GM12864 (cell line): ENCODE measurements at regions not wholly inside any gene's neighbourhood (a gene's known extent, or its start where the extent isn't known, plus 50 kb on each side); places are given as distances from the start of the nearest gene placed in this dataset.

ENCODE experiments used
- DNase-seq: peaks from one replicate; pipeline ENCODE4 v3.0.0-alpha.2; 2011; ENCODE audit warnings: low read depth
- H3K4me3 ChIP-seq: 2 replicates; pipeline ENCODE4 v1.5.1; 2011; ENCODE audit warnings: mild to moderate bottlenecking, low read depth, low read length, control low read depth
- CTCF ChIP-seq: IDR thresholded peaks from 2 replicates; pipeline ENCODE4 v1.5.1; 2011; ENCODE audit warnings: low read depth, mild to moderate bottlenecking, moderate library complexity, low read length, control low read depth, inconsistent platforms; ENCODE audit errors: missing control alignments

DNA sequence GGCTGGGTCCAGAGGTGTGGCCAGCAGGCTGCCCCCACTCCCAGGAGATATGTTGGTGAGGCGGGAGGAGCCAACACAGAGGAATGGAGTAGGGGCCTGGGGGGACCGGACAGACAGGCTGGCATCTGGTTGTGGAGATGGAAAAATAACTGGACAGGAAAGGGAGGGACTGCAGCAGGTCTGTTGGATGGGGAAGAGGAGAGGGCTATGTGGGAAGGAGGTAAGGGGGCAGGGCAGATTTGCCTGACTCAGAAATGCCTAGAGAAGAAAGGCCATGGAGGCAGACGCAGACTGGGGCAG is 160.4 kb downstream of the TRIM29 start:
- no peak overlapping the region for H3K4me3 ChIP-seq
- no peak for TF ChIP-seq CTCF
- no peak for DNase-seq

DNA sequence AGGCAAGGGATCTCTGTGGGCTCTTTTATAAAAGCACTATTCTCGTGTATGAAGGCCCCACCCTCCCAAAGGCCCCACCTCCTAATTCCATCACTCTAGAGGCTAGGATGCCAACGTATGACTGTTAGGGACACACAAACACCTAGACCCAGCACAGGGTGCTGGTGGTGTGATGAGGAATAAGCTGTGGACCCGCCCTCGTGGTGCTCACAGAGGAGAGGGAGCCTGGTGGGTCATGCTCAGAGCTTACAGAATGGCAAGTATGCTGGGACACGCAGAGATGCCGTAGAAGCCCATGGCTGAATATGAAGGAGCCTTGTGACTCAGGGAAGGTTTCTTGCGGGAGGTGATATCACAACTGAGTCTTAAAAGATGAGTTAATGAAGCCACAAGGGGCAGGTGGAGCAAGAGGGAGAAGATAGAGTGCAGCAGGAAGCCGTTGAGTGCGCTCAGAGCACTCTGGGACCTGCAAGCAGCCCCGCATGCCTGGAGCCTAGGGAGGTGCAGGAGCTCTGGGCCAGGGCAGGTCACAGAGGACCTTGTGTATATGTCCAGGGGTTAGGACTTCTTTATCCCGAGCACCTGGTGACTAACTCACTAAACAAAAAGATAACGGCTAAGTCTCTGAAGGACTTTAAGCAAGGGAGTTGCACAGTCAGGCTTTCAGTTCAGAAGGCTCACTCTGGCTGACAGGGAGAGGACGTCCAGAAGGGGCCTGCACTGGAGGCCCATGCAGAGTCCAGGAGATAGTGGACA is 160.9 kb downstream of the TRIM29 start:
- TF ChIP-seq CTCF = no peak
- no peak overlapping the region for H3K4me3 ChIP-seq
- DNase-seq = no peak

- DNase-seq = no peak
- TF ChIP-seq CTCF = no peak
- H3K4me3 ChIP-seq = no peak overlapping the region
These were observed 162.3 kb downstream of the TRIM29 start for GRCh38 chr11:119975561-119976152.

DNA sequence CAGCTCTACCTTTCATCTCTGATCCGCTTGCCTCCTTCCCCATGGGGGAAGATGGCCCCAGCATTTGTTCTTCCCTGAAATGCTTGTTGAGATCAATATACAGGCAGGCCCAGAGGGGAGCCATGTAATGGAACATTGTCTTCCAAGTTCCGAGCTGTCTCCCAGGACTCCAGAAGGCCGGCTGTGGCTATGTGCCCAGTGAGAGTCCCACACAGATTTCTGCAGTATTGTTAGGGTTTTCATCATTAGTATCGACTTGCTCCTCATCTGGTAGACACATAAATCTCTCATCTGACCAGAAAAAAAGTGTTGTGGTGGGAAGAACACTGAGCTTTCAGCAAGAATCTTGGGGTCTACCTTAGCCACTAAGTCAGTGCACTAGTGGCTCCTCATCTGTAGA is 163.4 kb downstream of the TRIM29 start:
- no peak for TF ChIP-seq CTCF
- no peak overlapping the region for H3K4me3 ChIP-seq
- DNase-seq = no peak

GRCh38 chr11:119974051-119974450 is 163.9 kb downstream of the TRIM29 start:
- no peak for TF ChIP-seq CTCF
- DNase-seq = no peak
- H3K4me3 ChIP-seq = no peak overlapping the region

- H3K4me3 ChIP-seq = no peak overlapping the region
- no peak for TF ChIP-seq CTCF
- DNase-seq = no peak
These were observed 165.6 kb downstream of the TRIM29 start for GRCh38 chr11:119972281-119972680.
